Neural crest cell (in vitro differentiated cells): ENCODE measurements at regions not wholly inside any gene's neighbourhood (a gene's known extent, or its start where the extent isn't known, plus 50 kb on each side); places are given as distances from the start of the nearest gene placed in this dataset.

Source experiments
- DNase-seq: peaks from one replicate; pipeline ENCODE4 v3.0.0; 2021; ENCODE audit warnings: low read depth, mixed read lengths, low spot score
- H3K27ac Mint-ChIP-seq: one replicate; pipeline ENCODE4 v1.8.0; 2021; ENCODE audit warnings: mild to moderate bottlenecking, mixed read lengths; ENCODE audit not compliant: unreplicated experiment
- H3K27me3 Mint-ChIP-seq: 2 replicates; pipeline ENCODE4 v1.8.0; 2021; ENCODE audit warnings: low read depth, mild to moderate bottlenecking, mixed read lengths
- H3K36me3 Mint-ChIP-seq: 2 replicates; pipeline ENCODE4 v1.8.0; 2021; ENCODE audit warnings: low read depth, mild to moderate bottlenecking, mixed read lengths
- H3K4me1 Mint-ChIP-seq: 2 replicates; pipeline ENCODE4 v1.8.0; 2021; ENCODE audit warnings: mixed read lengths
- H3K4me3 Mint-ChIP-seq: one replicate; pipeline ENCODE4 v1.8.0; 2021; ENCODE audit warnings: mild to moderate bottlenecking, mixed read lengths
- H3K9me3 Mint-ChIP-seq: 2 replicates; pipeline ENCODE4 v1.8.0; 2021; ENCODE audit warnings: mixed read lengths
- CTCF ChIP-seq: fragments of 200-600 bp; sonication (generic); conservative IDR thresholded peaks from 2 replicates; pipeline ENCODE4 v1.5.0; 2021; ENCODE audit warnings: antibody characterized with exemption, mild to moderate bottlenecking

DNA sequence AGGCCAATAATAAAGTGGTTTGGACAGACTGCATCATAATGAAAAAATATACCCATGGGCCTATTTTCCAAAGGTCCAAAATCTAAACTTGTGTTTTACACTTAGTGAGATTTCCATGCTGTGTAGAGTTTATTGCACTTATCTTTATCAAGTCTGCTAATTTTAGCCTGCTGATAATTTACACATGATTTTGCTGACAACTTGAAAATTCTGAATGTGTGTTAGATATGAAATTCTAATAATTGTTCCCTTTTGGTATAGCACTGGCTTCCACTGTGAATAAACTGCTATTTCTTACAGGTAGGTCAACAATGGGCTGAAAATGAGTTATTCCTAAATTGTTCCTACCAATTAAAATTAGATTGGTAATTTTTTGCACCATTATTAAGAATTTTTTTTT is 589.1 kb upstream of the ANO3 start:
- Mint-ChIP-seq H3K4me1 (no peaks in the 10 kb centered on the region), H3K9me3 (peaks cover 2% of the 10 kb centered on the region), H3K27me3 (no peaks in the 10 kb centered on the region), H3K36me3 (no peaks in the 10 kb centered on the region), H3K4me3 (no peak overlapping the region), H3K27ac (no peak overlapping the region)
- TF ChIP-seq CTCF: no peak
- DNase-seq: no peak

- Mint-ChIP-seq H3K27me3 (peaks cover 3% of the 10 kb centered on the region), H3K9me3 (peaks cover 10% of the 10 kb centered on the region)
- no peak for DNase-seq
Measured at GRCh38 chr11:25755381-25755780, 576.5 kb upstream of the ANO3 start.

GRCh38 chr11:25755918-25756584 is 575.9 kb upstream of the ANO3 start:
- no peak for TF ChIP-seq CTCF
- H3K27me3 Mint-ChIP-seq: peaks cover 3% of the 10 kb centered on the region
- H3K36me3 Mint-ChIP-seq: peaks cover 4% of the 10 kb centered on the region
- H3K27ac Mint-ChIP-seq: no peak overlapping the region
- DNase-seq: no peak
- no peak overlapping the region for H3K4me3 Mint-ChIP-seq
- H3K4me1 Mint-ChIP-seq: no peaks in the 10 kb centered on the region
- H3K9me3 Mint-ChIP-seq: peaks cover 10% of the 10 kb centered on the region

More at GRCh38 chr11:25755381-25755780, 576.5 kb upstream of the ANO3 start:
- Mint-ChIP-seq H3K4me3 (no peak overlapping the region), H3K36me3 (peaks cover 4% of the 10 kb centered on the region), H3K4me1 (no peaks in the 10 kb centered on the region), H3K27ac (no peak overlapping the region)
- no peak for TF ChIP-seq CTCF

GRCh38 chr11:25758145-25758661 is 573.7 kb upstream of the ANO3 start:
- Mint-ChIP-seq H3K27ac (no peak overlapping the region), H3K4me1 (no peaks in the 10 kb centered on the region), H3K36me3 (peaks cover 4% of the 10 kb centered on the region), H3K4me3 (no peak overlapping the region), H3K9me3 (peaks cover 16% of the 10 kb centered on the region), H3K27me3 (no peaks in the 10 kb centered on the region)
- no peak for DNase-seq
- no peak for TF ChIP-seq CTCF

GRCh38 chr11:25766332-25767015 is 565.5 kb upstream of the ANO3 start:
- Mint-ChIP-seq H3K9me3 (peaks cover 9% of the 10 kb centered on the region), H3K4me1 (no peaks in the 10 kb centered on the region), H3K4me3 (no peak overlapping the region), H3K36me3 (no peaks in the 10 kb centered on the region), H3K27ac (no peak overlapping the region), H3K27me3 (no peaks in the 10 kb centered on the region)
- no peak for TF ChIP-seq CTCF
- DNase-seq: no peak
